GM21423 (cell line): ENCODE measurements at regions not wholly inside any gene's neighbourhood (a gene's known extent, or its start where the extent isn't known, plus 50 kb on each side); places are given as distances from the start of the nearest gene placed in this dataset.

Experiments
- ATAC-seq: cut with Tn5 transposase; IDR thresholded peaks from one replicate; pipeline ENCODE4 v1.9.1; 2021; ENCODE audit warnings: mild to moderate bottlenecking, moderate library complexity; ENCODE audit not compliant: unreplicated experiment

GRCh38 chr9:26329974-26330373, 562.6 kb downstream of the CAAP1 start:
- ATAC-seq, result no peak

- ATAC-seq, result peak; percentile 67
These were observed 566.0 kb downstream of the CAAP1 start for GRCh38 chr9:26326563-26326962.

DNA sequence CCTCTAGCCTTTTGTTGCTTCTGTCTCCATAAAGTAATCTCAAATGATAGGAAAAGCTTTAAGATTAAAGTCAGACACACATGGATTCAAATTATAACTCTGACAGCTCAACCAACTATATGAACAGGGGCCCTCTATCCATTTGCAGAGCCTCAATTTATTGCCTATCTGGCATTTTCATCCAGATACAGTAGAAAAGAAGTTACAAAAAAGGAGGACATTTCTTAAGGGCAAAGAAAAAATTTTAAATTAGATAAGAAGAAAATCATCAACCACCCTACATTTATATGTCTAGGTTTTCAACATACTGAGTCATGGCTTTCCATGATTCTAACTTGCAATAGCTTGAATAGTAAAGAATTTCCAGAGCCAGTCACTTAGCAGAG, 567.2 kb downstream of the CAAP1 start:
- ATAC-seq, result no peak

DNA sequence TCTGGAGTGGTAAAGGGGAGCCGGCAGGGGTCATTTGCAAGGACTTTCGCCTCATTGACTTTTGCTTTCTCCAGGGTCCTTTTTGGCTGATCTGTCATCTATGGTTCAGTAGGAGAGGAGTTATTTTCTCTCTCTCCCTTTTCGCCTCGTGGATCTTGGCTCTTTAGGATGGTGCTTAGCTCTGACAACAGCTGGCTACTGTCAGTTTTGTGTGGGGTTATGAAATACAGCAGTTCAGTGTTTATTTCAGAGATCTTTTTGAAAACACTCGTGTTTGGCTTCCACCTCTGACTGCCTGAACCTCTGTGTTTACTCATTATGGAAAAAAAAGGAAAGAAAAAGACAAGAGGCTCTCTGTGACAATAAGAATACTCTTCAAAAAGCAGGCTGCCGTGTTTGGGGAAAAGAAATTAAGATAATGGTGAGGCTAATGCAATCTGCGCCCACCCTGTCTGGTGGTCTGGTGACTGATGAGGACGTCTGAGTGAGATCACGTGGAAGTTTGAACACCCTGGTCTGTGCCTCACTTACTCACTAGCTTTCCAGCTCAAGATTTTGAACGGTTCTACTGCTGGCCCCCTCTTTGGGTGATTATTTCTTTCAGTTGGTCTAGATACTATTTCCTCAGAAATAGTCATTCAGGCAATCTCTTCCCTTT, 567.7 kb downstream of the CAAP1 start:
- no peak for ATAC-seq

GRCh38 chr9:26321935-26322334, 570.7 kb downstream of the CAAP1 start:
- ATAC-seq, result no peak

DNA sequence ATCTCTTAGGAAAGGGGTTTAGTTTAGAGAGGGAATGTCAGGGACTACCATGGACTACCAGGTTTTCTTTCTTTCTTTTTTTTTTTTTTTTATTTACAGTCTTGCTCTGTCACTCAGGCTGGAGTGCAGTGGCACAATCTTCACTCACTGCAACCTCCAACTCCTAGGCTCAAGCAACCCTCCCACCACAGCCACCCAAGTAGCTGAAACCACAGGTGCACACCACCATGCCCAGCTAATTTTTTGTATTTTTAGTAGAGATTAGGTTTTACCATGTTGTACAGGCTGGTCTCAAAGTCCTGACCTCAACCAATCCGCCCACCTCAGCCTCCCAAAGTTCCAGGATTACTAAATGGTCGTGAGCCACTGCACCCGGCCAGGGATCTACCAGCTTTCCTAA, 572.7 kb downstream of the CAAP1 start:
- no peak for ATAC-seq

DNA sequence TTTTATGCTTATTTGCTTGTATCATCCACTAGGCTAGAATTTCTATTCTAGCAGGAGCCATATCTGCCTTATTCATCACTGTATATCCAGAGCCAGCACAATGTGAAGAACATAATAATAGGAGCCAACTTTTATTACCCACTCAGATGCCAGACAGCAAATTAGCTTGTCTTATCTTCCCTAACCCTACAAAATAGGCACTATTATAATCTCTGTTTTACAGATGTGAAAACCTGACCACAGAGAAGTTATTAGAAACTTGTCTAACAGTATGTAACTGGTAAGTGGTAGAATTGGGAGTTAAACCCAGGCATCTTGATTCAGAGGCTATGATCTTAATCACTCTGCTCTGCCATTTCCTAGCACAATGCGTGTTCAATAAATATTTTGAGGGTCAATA, 579.5 kb downstream of the CAAP1 start:
- ATAC-seq, result no peak

DNA sequence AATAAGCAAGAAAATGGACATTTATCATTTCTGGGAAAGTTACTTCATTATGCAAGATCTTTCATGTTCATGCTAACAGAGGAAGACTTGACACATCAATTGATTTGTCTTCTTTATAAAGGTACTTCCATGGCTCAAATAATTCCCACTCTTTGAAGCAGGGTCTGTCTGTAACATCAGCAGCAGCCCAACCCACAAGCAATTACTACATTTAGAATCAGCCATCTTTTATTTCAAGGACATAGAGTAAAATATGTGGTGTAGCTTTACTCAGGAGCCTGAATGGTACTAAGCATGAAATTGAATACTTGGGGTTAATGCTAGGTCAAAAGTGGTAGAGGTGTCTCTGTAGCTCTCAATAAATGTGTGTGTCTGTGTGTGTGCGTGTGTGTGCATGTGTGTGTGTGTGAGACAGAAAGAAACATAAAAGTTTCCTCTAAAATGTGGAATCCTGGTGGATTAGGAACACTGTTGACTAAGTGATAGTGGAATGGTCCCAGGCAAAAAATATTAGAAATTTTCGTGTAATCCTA, 581.1 kb downstream of the CAAP1 start:
- no peak for ATAC-seq

DNA sequence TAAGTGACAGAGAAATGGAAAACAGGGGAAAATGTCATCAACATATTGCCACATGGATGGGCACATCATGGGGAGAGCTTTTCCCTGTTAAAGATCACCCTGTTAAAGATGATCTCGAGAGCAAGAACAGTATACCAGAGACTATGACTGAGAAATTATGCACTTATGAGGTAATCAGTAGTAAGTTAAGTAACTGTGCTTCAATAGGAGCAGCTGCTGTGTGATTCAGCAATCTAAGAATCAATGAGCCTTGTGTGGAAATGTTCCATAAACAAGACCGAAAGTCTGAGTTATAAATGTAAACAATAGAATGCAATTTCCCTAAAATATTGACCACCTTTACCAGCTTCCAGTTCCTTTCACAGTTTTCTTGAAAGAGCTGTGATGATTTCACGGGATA, 582.3 kb downstream of the CAAP1 start:
- ATAC-seq, result no peak

DNA sequence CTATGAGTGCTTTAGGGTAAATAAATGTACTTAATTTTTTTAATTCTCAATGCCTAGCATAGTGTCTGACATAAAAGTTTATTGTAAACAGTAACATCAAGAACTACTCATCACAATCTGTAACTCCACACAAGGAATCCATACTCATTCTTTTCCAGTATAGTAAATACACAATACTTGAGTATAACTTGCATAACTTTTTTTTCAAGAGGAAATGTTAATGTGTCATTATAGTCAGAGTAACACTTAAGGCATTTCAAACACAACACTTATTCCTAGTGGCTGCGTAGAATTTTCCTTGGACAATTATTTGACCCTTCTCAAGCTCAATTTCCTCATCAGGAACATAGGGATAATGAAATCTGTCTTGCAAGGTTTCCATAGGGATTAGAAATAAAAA, 584.3 kb downstream of the CAAP1 start:
- no peak for ATAC-seq

DNA sequence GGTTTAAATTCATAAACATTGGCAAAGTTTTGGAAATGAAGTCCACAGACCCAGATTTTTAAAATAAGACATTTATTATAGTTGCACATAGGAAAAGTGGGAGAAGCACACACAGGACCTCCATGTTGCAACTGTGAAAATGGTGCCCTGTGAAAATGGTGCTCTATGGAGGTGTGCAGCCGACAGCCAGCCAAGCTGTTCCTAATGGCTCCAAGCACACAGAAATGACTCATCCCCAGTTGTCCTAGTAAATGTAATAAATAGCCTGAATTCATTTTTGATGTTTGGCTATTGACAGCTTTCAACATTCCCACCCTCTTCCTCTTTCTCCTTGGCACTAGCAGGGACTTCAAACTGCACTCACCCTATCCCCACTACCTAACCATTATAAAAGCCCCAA, 590.9 kb downstream of the CAAP1 start:
- no peak for ATAC-seq

GRCh38 chr9:26301046-26301445, 591.6 kb downstream of the CAAP1 start:
- ATAC-seq, result no peak

GRCh38 chr9:26296910-26297572, 595.6 kb downstream of the CAAP1 start:
- ATAC-seq, result no peak

DNA sequence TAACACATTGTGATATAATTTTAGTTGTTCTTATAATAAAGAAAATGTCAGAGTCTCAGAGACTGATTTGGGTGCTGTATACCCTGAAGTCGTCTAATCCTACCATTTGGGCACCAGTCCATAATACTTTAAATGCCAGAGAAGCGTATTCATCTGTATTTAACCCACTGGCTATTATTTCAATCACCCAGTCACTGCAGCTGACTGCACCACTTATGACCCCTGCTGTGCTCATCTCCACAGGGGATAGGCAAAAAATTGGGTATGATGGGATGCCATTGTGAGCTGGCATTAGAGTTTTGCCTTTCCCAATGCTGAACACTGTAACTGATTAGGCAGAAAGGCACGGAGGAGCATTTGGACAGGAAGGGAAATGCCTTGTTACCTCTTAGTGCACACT, 599.7 kb downstream of the CAAP1 start:
- ATAC-seq, result no peak

DNA sequence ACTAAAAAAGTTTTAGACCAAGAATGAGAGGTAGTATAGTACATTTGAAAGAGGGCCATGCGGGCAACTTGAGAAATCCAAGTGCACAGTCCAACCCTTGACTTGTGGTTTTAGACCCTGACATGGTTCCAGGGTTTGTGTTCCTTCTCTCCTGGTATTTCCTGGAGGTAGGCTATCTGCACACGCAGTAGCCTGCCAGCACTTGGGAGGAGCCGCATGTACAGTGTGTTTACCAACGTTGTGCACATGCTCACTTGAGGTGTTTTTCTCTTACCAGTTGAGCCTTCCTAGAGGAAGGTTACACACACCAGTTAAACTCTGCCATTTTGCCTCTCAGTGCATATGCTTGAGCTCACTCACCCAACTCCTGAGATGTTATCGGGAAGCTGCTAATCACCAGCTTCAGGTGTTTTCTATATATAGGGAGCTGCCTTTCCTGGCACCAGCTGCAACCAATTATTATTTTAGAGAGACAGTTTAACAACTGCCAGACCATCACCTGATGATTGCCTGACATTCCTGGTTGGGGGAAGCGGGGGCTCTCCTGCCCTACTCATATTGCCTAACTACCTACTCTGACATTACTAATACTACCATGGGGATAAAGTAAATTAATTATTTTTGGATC, 593.4 kb upstream of the TUSC1 start:
- ATAC-seq, result no peak

- ATAC-seq, result no peak
These were observed 588.0 kb upstream of the TUSC1 start for GRCh38 chr9:26266146-26266793.

- no peak for ATAC-seq
These were observed 586.7 kb upstream of the TUSC1 start for GRCh38 chr9:26264709-26265601.

DNA sequence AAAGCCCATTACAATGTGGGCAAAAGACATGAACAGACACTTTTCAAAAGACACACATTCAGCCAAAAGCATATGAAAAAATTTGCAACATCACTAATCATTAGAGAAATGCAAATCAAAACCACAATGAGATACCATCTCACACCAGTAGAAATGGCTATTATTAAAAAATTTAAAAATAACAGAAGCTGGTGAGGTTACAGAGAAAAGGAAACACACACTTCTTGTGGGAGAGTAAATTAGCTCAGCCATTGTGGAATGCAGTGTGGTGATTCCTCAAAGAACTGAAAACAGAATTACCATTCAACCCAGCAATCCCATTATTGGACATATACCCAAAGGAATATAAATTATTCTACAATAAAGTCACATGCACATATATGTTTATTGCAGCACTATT, 585.2 kb upstream of the TUSC1 start:
- ATAC-seq, result no peak

- no peak for ATAC-seq
These were observed 584.3 kb upstream of the TUSC1 start for GRCh38 chr9:26262421-26263107.
